Adrenal gland (tissue), 5 donors: ENCODE measurements at regions not wholly inside any gene's neighbourhood (a gene's known extent, or its start where the extent isn't known, plus 50 kb on each side); places are given as distances from the start of the nearest gene placed in this dataset.

Source experiments
- POLR2A ChIP-seq, 2 donors: fragments of 450-650 bp; IDR thresholded peaks; one replicate each; pipeline ENCODE4 v1.6.1; 2017; ENCODE audit warnings: antibody characterized with exemption in 2 of 2, mild to moderate bottlenecking in 2 of 2, moderate library complexity in 1 of 2
- TF ChIP-seq, protein P1 (sequence below), 6 experiments: fragments of 450-650 bp in 4 of 6; fragments of 200-600 bp in 2 of 6; sonication (generic) in 1 of 6; IDR thresholded peaks; 1 replicate in 5 of 6; 2 replicates in 1 of 6; pipeline versions ENCODE4 v1.5.1 to v1.8.0; 2016 to 2021; ENCODE audit warnings: antibody characterized with exemption in 6 of 6, mild to moderate bottlenecking in 2 of 6, moderate library complexity in 1 of 6
- donor health status: DM: no; HTN: no; CAD: no.

- TF ChIP-seq POLR2A (IDR thresholded peaks at IDR 0.05): no peak
- TF ChIP-seq, protein P1, sequence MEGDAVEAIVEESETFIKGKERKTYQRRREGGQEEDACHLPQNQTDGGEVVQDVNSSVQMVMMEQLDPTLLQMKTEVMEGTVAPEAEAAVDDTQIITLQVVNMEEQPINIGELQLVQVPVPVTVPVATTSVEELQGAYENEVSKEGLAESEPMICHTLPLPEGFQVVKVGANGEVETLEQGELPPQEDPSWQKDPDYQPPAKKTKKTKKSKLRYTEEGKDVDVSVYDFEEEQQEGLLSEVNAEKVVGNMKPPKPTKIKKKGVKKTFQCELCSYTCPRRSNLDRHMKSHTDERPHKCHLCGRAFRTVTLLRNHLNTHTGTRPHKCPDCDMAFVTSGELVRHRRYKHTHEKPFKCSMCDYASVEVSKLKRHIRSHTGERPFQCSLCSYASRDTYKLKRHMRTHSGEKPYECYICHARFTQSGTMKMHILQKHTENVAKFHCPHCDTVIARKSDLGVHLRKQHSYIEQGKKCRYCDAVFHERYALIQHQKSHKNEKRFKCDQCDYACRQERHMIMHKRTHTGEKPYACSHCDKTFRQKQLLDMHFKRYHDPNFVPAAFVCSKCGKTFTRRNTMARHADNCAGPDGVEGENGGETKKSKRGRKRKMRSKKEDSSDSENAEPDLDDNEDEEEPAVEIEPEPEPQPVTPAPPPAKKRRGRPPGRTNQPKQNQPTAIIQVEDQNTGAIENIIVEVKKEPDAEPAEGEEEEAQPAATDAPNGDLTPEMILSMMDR (IDR thresholded peaks at IDR 0.05): no peak
Observed at GRCh38 chr12:76698966-76699365, 64.9 kb upstream of the ZDHHC17 start.
